HepG2 (cell line): ENCODE measurements at regions not wholly inside any gene's neighbourhood (a gene's known extent, or its start where the extent isn't known, plus 50 kb on each side); places are given as distances from the start of the nearest gene placed in this dataset.
"Not testable (repeated sequence)": the region's sequence is repeated elsewhere in the genome, so short reads cannot be mapped to it uniquely, and the experiment has no call there.

ENCODE experiments used
- EP300 ChIP-seq, 3 experiments: sonication (generic) in 1 of 3; formaldehyde crosslinking in 1 of 3; IDR thresholded peaks; 2 replicates each; pipeline versions ENCODE4 v1.5.1 to v1.6.1; 2011 to 2020; ENCODE audit warnings: low read depth in 2 of 3, low read length in 2 of 3, borderline replicate concordance in 1 of 3, improper control_type of control experiment in 1 of 3, mild to moderate bottlenecking in 1 of 3, missing genetic modification reagents in 1 of 3, moderate library complexity in 1 of 3
- POLR2A ChIP-seq, 2 experiments: IDR thresholded peaks; 2 replicates each; pipeline ENCODE4 v1.6.1; 2011; ENCODE audit warnings: low read depth in 2 of 2, low read length in 2 of 2, mild to moderate bottlenecking in 1 of 2, moderate library complexity in 1 of 2; ENCODE audit not compliant: insufficient read depth in 1 of 2
- REL ChIP-seq: sonication (generic); formaldehyde crosslinking; conservative IDR thresholded peaks from 2 replicates; pipeline ENCODE4 v1.8.0; 2022; ENCODE audit warnings: mild to moderate bottlenecking, missing genetic modification reagents, moderate library complexity
- SMAD1 ChIP-seq: sonication (generic); formaldehyde crosslinking; IDR thresholded peaks from 2 replicates; pipeline ENCODE4 v1.4.0; 2020; ENCODE audit warnings: missing genetic modification reagents, low read depth, mild to moderate bottlenecking, borderline replicate concordance
- SMAD3 ChIP-seq: sonication (generic); formaldehyde crosslinking; IDR thresholded peaks from 2 replicates; pipeline ENCODE4 v1.4.0; 2020; ENCODE audit warnings: missing genetic modification reagents
- ZNF451 ChIP-seq: sonication (generic); formaldehyde crosslinking; IDR thresholded peaks from 2 replicates; pipeline ENCODE4 v1.5.0; 2020; ENCODE audit warnings: mild to moderate bottlenecking, missing genetic modification reagents
- ZSCAN29 ChIP-seq: sonication (generic); formaldehyde crosslinking; conservative IDR thresholded peaks from 2 replicates; pipeline ENCODE4 v1.4.0; 2020; ENCODE audit warnings: mild to moderate bottlenecking, missing genetic modification reagents

GRCh38 chr21:9790354-9790753 is 731.0 kb upstream of the TPTE start:
- TF ChIP-seq ZNF451 (CRISPR knock-in tag); SMAD3 (CRISPR knock-in tag); POLR2A (IDR thresholded peaks at IDR 0.05; ENCODE audit: insufficient read depth in 1 of 2, low read depth in 2 of 2, low read length in 2 of 2); EP300 (IDR thresholded peaks at IDR 0.05; ENCODE audit: low read depth in 2 of 2, low read length in 2 of 2); EP300 (CRISPR knock-in tag; IDR thresholded peaks at IDR 0.05; ENCODE audit: borderline replicate concordance); ZSCAN29 (CRISPR knock-in tag); SMAD1 (CRISPR knock-in tag); REL (CRISPR knock-in tag): not testable (repeated sequence)
